ENCODE measurements at regions not wholly inside any gene's neighbourhood (a gene's known extent, or its start where the extent isn't known, plus 50 kb on each side); places are given as distances from the start of the nearest gene placed in this dataset.

GRCh38 chr4:116385583-116385982 lies 699.8 kb downstream of the TRAM1L1 start (continued):
- TF ChIP-seq ZNF521 (tag by site-specific recombination; IDR thresholded peaks at IDR 0.05) (no peak), KLF1 (tag by site-specific recombination; IDR thresholded peaks at IDR 0.05) (no peak), ZNF2 (tag by site-specific recombination; IDR thresholded peaks at IDR 0.05) (no peak)

- Histone ChIP-seq H3K4me1 (ENCODE audit: control insufficient read depth, insufficient read depth, low read length) (no peaks in the 10 kb centered on the region), H3K4me3 (ENCODE audit: low read depth, low read length) (no peak overlapping the region), H3K36me3 (ENCODE audit: control insufficient read depth in 2 of 2, insufficient read depth in 1 of 2, low read length in 2 of 2) (no peaks in the 10 kb centered on the region), H3K9me3 (ENCODE audit: control insufficient read depth, insufficient read depth, low read depth, low read length) (no peaks in the 10 kb centered on the region), H3K27ac (ENCODE audit: extremely low read depth, low read depth, low read length) (no peak overlapping the region)
- TF ChIP-seq ZNF133 (tag by site-specific recombination; IDR thresholded peaks at IDR 0.05) (no peak), ZNF311 (tag by site-specific recombination; IDR thresholded peaks at IDR 0.05; ENCODE audit: borderline replicate concordance) (no peak), ZNF350 (tag by site-specific recombination; IDR thresholded peaks at IDR 0.05) (no peak), ZNF664 (tag by site-specific recombination; IDR thresholded peaks at IDR 0.05) (no peak), ZNF610 (tag by site-specific recombination; IDR thresholded peaks at IDR 0.05; ENCODE audit: borderline replicate concordance) (no peak), ZNF302 (tag by site-specific recombination; IDR thresholded peaks at IDR 0.05; ENCODE audit: low read depth) (no peak)
- ChIA-PET POLR2A (no interaction called here), CTCF (no interaction called here)
Measured at GRCh38 chr4:116374815-116375214, 710.6 kb downstream of the TRAM1L1 start.

GRCh38 chr4:116362583-116362982 lies 722.8 kb downstream of the TRAM1L1 start:
- Histone ChIP-seq H3K36me3 (ENCODE audit: control insufficient read depth in 2 of 2, insufficient read depth in 1 of 2, low read length in 2 of 2) (no peaks in the 10 kb centered on the region), H3K9me3 (ENCODE audit: control insufficient read depth, insufficient read depth, low read depth, low read length) (no peaks in the 10 kb centered on the region), H3K27ac (ENCODE audit: extremely low read depth, low read depth, low read length) (no peak overlapping the region), H3K4me3 (ENCODE audit: low read depth, low read length) (no peak overlapping the region), H3K4me1 (ENCODE audit: control insufficient read depth, insufficient read depth, low read length) (no peaks in the 10 kb centered on the region)
- CTCF ChIA-PET, result no interaction called here
- POLR2A ChIA-PET, result no interaction called here
- TF ChIP-seq ZNF677 (tag by site-specific recombination; IDR thresholded peaks at IDR 0.05), result no peak
- TF ChIP-seq ZFHX2 (tag by site-specific recombination; conservative IDR thresholded peaks at IDR 0.05), result no peak
- no peak for TF ChIP-seq ZNF692 (tag by site-specific recombination; IDR thresholded peaks at IDR 0.05)
- no peak for TF ChIP-seq TSHZ1 (tag by site-specific recombination; IDR thresholded peaks at IDR 0.05; ENCODE audit: borderline replicate concordance)
- no peak for TF ChIP-seq ZNF747 (tag by site-specific recombination; IDR thresholded peaks at IDR 0.05)
- TF ChIP-seq ZNF423 (tag by site-specific recombination; IDR thresholded peaks at IDR 0.05), result no peak
- no peak for TF ChIP-seq ZNF513 (tag by site-specific recombination; IDR thresholded peaks at IDR 0.05)
- TF ChIP-seq SCRT2 (tag by site-specific recombination; IDR thresholded peaks at IDR 0.05), result no peak
- no peak for TF ChIP-seq ZNF433 (tag by site-specific recombination; IDR thresholded peaks at IDR 0.05; ENCODE audit: low read depth)
- no peak for TF ChIP-seq PRDM6 (tag by site-specific recombination; IDR thresholded peaks at IDR 0.05)
- TF ChIP-seq ZNF148 (tag by site-specific recombination; IDR thresholded peaks at IDR 0.05; ENCODE audit: borderline replicate concordance), result no peak
- TF ChIP-seq ZNF223 (tag by site-specific recombination; IDR thresholded peaks at IDR 0.05), result no peak
- TF ChIP-seq ZNF596 (tag by site-specific recombination; IDR thresholded peaks at IDR 0.05), result no peak
- TF ChIP-seq ZBTB1 (tag by site-specific recombination; IDR thresholded peaks at IDR 0.05), result no peak
- TF ChIP-seq ZNF341 (tag by site-specific recombination; IDR thresholded peaks at IDR 0.05; ENCODE audit: low read depth), result no peak
